GM04503 (cell line): ENCODE measurements at regions not wholly inside any gene's neighbourhood (a gene's known extent, or its start where the extent isn't known, plus 50 kb on each side); places are given as distances from the start of the nearest gene placed in this dataset.
A peak's percentile ranks its signal among the peaks of the same experiment; 100 is the strongest.

Experiments
- DNase-seq: peaks from one replicate; pipeline ENCODE4 v3.0.0-alpha.2; 2012; ENCODE audit warnings: low read depth

DNA sequence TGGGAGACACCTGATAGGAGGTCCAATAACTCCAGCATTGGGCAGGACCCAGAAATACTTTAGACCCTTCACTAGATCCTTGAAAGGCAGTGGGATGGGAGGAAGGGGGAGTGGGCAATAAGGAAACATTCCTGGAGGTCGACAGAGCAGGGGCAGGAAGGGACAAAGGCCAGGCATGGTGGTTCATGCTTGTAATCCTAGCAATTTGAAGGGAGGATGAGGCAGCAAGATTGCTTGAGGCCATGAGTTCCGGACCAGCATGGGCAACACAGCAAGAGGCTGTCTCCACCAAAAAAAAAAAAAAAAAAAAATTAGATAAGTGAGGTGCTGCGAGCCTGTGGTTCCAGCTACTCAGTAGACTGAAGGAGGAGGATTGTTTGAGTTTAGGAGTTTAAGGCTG lies 134.9 kb downstream of the JCAD start:
- DNase-seq = no peak

DNA sequence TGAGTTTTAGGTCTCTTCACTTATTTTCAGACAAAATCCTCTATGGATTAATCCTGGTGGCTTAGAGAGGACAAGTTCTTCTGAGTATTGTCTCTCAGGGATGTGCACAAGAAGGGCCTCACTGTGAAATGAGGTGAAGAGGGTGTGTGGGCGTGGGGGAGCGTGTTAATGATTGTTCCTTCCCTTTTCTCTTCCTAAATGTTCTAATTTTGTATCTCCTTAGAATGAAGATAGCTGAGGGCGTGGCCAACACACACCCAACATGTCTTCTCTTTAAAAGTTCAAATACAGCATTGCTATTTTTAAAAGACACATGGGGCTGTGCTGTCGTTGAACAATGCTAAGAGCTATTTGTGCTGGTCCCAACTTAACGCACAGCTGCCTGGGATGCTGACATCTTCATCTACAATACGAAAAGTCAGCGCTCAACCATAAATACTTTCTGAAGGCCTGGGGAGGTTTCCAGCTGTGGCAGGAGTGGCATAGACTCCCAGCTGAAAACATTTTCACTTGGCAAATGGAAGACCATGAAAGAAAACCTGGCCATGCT lies 135.9 kb downstream of the JCAD start:
- DNase-seq = no peak

DNA sequence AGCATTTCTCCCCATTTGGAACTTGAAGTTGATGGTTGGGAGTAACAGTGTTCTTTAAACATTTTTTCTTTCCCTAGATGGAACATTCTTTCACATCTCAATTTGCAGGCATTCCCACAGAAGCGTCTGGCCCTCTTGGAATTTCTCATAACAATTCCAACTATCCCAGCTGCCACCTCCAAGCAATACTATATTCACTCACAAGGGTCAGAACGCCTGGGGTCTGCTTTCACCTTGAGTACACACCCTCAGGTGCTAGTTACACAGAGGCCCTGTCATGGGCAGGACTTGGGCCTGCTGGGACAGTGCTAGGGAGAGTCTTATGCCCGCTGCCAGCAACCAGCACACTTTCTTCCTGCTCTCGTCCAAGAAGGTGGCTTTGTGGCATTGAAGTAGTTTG lies 136.5 kb downstream of the JCAD start:
- DNase-seq = no peak

DNA sequence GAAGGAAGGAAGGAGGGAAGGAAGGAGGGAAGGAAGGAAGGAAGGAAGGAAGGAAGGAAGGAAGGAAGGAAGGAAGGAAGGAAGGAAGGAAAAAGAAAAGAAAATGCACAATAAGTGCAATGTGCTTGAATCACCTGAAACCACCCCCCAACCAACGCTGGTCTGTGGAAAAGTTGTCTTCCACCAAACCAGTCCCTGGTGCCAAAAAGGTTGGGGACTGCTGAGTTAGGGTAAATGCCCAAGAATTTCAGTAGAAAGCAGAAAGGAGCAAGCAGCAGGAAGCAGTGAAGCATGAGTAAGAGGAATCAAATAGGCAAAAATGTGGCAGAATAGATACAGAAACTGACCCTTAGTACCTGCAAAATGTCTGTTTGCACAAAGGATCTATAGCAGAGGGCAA lies 137.2 kb downstream of the JCAD start:
- no peak for DNase-seq

DNA sequence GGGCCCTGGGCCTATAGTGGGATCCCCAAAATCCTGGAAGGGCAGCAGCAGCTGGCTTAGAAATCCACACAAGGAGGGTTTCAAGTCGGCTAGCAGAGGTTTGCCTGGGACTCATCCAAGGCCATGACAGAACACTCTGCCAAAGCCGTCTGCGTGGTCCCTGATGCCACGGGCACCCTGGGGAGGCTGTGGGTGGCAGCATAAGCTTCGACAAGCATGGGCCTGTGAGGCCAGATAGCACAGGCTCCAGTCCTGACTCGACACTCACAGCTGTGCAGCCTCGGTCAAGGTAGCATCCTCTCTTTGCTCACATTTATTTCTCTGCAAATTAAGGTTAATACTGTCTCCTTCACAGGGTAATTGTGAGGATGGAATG lies 138.3 kb downstream of the JCAD start:
- no peak for DNase-seq

DNA sequence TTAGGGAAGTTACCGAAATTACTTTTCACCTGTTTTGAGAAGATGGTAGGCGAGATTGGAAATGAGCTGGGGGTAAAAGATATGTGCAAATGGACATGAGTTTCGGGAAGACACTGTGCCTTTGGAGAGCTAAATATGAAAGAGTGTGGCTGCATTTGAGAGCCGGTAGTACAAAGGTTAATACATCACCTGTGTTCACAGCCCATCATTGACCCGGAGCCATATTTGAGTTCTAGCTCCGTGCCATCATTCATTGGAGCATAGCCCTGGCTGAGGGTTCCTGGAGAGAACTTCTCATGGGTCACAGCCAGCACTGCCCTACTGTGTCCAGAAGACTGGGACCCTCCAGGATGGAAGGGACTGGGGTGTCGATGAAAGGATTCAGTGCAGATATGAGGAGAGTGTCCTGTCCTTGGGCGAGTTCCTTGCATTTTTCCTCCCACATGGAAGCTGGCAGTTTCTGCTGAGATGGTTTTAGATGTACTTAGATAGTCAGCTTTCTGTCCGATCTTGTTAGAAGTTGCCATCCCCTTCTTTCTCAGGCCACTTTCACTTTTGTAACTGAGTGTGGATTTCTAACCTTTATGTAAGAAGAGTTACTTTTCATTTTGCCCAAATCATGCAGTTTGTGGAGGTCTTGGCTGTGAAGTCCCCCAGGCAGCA lies 138.8 kb downstream of the JCAD start:
- DNase-seq = no peak

DNA sequence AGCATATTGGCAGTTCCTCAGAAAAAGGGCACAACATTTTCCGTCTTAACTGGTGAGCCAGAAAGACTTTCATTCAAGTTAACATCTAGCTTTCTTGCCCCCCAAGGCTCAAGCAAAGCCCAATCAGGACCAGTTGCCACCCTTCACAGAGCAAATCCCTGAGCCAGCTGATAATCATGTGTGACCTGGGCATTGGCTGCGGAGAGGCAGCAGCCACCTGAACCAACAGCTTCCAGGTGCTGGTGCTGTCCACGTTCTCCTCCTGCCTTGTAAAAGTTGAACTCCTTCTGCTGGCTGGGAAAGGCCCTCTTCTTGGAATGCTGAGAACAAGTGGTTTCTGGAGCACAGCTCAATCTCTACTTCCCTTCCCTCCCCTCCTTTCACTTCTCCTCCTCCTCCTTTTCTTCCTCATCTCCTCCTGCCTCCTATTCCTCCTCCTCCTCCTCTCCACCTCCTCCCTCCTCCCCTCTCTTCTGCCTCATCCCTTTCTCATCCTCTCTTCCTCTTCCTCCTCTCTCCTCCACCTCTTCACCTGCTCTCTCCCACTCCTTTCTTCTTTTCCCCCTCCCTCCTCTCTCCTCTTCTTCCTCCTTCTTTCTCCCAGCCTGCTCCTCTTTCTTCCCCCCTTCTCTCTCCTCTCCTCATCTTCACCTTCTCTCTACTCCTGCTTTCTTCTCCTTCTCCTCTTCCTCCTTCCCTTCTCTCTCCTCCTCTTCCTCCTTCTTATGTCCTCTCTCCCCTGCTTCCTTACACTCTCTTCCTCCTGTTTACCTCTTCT lies 140.6 kb downstream of the JCAD start:
- no peak for DNase-seq

DNA sequence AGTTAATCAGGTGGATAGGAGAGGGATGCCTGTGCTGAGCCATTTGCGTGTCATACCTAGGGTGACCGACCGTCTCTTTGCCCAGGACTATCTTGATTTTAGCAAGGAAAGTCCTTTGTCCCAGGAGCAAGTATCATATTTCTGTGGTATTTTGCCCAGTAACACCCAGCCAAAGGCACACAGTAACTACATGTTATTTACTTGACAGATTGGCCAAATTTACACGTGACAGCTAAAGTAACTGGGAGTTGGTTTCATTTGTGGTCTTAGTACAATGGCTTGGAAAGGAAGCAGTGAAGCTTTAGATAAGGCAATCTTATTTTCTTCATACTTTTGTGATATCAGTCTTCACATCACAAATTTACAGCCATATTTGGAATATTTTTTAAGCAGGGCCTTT lies 142.1 kb downstream of the JCAD start:
- no peak for DNase-seq

DNA sequence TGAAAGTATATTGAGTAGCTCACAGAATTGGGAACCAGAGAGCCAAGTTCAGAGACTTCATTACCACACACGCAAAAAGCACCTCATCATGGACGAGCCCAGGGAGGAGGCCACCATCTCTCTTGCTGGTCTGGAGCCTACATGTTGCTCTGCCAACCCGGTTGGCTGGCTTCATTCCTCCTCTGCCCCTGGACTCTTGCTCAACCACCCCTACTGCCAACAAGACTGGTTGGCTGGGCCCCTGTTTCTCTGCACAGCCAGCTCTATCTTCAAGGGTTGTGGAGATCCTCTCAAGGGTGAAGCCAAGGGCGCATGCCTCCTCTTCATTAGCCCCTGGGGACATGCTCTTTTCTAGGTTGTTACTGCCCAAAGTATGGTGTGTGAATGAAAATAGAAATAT lies 142.7 kb downstream of the JCAD start:
- no peak for DNase-seq

DNA sequence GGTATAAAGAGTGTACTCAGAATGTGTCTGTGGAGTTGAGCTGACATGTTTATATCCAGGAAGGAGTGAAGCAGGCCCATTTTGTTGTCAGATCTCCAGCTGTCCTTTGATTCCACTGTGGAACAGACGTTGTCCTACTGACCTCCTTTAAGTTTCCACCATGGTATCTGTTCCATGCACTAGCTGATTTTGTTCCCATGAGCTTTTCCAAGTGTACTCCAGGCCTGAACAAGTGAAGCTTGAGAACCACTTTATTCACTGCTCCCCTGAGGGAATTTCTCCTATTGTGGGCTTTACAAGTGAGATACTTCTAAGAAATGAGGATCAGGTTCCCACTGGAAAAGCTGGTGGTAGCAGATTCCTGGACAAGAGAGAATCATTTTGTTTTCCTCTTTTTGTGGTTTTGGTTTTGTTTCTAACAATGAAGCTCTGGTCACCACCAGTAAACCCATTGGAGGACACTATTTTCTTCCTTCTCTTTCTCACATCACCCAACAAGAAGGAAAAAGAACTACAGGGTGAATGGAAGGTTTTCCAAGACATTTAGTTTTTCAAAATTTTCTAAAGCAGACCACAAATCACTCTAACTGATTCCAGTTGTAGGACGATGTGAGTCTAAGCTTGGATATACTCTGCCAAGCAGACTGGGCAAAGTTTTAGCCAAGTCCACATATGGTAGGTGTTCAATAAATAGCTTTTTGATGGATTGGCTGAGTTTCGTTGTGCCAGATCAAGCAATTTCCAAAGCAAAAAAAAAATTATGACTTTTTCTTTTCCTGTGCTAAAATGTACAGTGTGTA lies 144.2 kb downstream of the JCAD start:
- no peak for DNase-seq

DNA sequence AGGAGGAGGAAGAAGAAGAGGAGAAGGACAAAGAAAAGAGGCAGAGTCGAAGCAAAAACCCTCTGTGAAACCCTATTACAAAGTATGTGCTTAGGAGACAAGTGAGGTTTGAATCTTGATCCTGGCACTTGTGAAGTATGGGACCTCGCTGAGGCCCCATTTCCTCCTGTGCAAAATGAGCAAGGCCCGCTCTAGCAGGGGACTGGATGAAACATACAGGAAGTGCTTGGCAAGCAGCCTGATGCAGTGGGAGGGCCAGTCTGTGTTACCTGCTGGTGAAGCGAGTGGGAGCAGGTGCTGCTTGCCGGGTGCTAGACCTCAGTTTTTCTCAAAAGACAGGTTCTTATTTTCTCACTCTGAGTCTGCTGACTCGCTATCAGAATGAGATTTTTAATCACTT lies 150.4 kb downstream of the JCAD start:
- DNase-seq = no peak

DNA sequence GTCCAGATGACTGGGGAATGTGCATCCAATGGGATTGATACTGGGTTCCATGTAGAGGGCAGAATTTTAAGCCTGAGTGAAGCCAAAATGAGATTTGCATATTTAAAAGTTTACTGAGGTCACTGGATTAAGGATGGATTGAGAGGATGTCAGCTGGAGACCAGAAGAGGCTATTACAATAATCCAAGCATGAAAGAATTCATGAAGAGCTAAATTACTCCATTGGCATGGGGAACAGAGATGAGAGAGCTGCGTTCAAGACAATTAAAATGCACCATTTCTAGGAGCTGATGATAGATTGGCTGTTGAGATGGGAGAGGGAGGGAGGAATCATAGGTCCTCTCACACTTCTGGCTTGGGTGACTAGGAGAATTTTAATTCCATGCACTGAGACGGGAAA lies 158.5 kb downstream of the JCAD start:
- DNase-seq = no peak

DNA sequence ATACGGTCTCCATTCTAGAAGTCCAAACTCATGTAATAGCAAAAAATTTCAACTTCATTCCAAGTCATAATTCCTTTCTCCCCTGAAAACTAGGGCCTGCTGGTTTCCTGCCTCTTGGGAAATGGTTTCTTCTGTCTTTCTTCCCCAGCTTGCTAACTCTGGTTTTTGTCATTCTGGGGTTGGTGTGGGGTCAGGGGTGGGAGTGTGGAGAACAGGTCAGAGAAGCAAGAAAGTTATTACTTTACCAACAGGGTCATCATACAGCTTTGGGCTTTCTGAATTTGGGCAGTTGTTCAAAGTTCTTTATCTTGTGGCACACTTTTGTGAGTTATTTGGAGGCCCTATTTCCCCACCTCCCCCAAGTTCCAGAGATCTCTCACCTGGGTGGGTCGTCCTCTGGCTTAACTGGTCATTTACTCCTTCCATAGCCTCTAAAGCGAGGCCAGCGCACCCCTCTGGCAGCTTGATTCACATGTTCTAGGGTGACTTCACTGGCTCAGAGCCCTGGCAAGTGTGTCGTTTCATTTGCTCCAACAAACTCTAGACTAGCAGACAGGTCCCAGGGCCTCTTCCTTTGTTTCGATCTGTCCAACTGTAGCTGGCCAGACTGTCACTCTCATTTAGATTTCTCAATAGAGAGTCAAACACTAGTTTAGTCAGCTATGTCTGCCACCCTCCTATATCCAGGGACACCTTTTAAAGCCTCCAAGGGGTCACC lies 161.2 kb downstream of the JCAD start:
- DNase-seq = no peak

DNA sequence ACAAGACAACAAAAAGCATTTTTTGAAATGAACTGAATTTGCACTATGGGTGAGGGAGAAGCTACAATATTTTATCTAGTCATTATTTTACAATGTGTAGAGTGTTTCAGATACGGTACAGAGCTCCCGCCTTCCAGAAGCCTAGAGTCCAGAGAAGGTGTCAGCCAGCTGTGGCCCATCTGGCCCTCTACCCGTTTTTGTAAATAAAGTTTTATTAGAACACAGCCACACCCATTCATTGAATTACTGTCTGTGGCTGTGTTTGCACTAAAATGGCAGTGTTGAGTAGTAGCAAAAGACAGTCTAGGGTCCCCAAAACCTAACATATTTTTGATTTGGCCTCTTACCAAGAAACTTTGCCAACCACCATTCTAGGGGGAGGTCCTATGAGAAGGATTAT lies 162.0 kb downstream of the JCAD start:
- no peak for DNase-seq

DNA sequence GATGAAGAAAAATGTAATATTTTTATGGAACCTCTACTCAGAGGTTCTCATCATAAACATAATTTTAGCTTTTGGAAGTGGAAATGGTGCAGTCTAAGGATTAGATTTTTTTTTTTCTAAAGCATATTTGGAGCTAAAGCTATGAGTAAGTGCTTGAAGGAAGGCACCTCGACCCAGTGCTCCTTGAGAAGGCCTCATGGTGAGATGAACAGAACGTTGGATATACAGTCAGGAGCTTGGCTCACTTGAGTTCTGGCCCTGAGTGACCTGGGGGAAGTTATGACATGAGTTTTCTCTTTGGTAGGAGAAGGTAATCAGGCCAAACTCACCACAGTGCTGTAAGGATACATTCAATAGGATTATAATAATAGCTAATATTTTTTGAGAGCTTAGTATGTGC lies 163.3 kb downstream of the JCAD start:
- DNase-seq = no peak

DNA sequence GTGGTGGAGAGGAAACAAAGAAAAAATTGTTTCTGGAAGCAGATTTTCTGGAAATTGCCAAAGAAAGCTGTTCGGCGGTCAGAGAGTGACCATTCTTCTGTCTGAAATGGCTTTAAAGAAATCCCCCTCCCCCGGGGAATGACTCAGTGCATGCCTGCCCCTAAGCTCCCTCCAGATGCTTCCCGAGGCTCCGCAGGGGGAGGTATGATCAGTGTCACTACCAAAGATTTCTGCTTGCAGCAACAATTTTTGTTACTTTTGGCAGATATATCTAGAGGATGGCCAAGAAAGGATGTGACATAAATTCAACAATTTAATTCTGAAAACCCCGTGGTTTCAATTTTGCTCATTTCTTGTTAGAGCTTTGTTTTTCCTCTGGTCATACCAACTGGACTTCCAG lies 163.9 kb downstream of the JCAD start:
- peak; percentile 69 for DNase-seq

DNA sequence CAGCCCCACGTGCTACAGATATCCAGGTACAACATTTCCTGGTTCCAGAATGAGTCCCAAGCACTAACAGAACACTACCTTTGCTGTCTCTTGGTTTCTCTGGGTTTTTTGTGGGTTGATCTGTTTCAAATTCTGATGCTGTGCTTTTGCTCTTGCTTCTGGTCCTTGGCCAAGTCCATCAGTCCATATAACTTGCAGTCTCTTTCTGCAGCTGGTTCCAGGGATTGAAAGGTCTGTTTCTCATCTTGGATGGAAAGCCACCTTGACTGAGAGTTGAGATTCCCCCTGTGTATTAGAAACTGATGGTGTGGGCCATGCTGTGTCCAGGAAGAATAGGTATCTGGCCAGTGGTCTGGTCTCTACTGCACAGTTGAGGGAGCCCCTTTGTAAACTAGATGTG lies 171.1 kb downstream of the JCAD start:
- no peak for DNase-seq

DNA sequence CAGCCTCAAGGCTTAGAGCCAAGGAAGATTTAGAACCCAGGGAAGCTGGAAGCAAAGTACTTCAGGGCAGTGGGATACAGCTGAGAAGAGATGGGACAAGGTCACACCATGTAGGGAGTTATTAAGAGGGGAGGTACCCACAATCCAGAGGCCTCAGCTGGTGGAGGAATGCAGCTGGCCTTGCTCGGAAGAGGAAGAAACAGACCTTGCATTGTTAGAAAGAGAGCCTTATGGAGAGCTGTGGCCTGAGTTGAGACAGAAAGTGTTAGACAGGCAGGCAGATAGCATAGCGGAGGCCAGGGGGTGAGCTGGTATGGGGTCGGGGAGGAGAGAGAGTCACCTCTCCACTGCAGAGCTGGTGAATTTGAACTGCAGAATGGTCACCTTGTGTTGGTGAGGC lies 173.1 kb downstream of the JCAD start:
- DNase-seq = no peak

DNA sequence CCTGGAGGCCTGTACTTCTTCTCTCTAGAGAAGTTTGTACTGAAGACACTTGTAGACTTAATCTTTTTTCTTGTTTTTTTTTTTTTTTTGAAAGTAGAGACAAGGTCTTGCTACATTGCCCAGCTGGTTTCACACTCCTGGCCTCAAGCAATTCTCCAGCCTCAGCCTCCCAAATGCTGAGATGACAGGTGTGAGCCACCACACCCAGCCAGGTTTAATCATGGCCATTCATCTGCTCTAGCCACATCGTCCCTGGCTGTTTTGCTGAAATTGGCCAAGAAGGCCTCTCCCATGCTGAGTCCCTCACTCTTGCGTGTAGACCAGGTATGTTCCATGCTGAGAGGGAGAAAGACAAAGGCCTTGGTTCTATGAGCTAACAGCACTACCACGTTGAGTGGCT lies 176.2 kb downstream of the JCAD start:
- DNase-seq = no peak

DNA sequence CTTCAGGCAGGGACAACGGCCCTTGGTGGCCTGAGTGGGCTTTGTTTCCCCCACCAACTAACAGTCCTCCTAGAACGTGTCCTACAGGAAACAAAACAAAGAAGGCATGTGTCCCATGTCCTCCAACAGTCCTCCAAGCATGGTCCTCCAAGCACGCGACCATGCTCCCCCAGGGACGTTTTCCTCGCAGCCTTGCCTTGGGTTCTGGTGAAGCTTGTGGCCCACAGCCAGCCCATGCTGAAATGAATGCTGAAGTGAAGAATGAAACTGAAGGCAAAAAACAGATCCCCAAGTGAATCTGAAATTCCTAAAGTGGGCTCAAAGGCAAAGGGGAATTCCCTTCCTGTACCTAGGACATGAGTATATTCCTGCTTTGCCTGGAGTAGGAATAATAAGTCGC lies 176.6 kb downstream of the JCAD start:
- DNase-seq = no peak

DNA sequence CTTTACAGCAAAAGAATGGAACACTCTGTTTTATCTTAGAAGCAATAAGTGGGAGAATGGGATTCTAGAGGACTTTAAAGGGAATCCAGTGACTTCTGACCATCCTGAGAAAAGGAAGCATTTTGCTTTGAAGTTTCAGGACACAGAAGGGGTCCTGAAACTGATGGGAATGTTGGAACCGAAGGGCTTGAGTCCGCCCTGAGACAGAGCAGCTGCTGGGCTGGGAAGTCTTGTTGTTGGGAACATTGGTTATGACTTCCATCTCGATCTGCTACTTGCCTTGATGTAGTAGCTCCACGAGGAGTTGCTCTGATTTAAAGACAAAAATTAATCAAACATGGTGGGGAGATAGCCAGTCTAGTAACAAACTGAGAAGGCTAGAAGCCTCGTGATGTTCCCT lies 177.6 kb downstream of the JCAD start:
- DNase-seq = no peak

DNA sequence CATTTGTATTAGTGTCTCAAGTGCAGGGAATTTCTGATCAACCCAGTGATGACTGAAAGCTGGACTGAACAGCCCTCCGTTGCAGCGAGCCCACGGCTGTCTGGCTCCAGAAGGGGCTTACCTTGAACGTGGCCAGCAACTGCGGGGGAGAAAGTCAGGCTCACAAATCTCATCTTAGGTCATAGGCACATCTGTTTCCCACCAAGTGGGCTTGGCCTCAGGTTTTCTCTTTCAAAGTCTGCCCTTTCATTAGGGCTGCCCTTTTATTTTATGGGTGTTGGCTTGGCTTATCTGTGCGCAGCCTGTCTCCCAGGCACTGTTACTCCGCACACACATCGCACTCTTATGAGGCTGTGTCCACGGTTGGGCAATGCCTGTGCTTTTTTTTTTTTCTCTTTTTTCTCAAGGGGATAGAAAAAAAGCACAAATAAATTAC lies 178.0 kb downstream of the JCAD start:
- no peak for DNase-seq
